Cardiac muscle cell (in vitro differentiated cells and primary cell): ENCODE measurements at regions not wholly inside any gene's neighbourhood (a gene's known extent, or its start where the extent isn't known, plus 50 kb on each side); places are given as distances from the start of the nearest gene placed in this dataset.

ENCODE experiments used
- DNase-seq, 2 donors: peaks; one replicate each; pipeline versions ENCODE4 v3.0.0 to v3.0.0-alpha.2; 2010 to 2017; ENCODE audit warnings: low read depth in 1 of 2, low spot score in 1 of 2
- H3K27ac ChIP-seq: fragments of 200-600 bp; sonication (generic); 2 replicates; pipeline ENCODE4 v1.5.1; 2016
- H3K27me3 ChIP-seq: fragments of 200-600 bp; sonication (generic); 2 replicates; pipeline ENCODE4 v1.6.0; 2016; ENCODE audit warnings: control low read depth
- H3K36me3 ChIP-seq: fragments of 200-600 bp; sonication (generic); 2 replicates; pipeline ENCODE4 v1.5.1; 2016; ENCODE audit warnings: control low read depth
- H3K4me1 ChIP-seq: fragments of 200-600 bp; sonication (generic); 2 replicates; pipeline ENCODE4 v1.8.1; 2017; ENCODE audit warnings: low read depth, mild to moderate bottlenecking, mixed run types
- H3K4me3 ChIP-seq: fragments of 200-600 bp; sonication (generic); 2 replicates; pipeline ENCODE4 v1.5.1; 2016; ENCODE audit warnings: mild to moderate bottlenecking
- H3K9me3 ChIP-seq: fragments of 200-600 bp; sonication (generic); 2 replicates; pipeline ENCODE4 v1.5.1; 2017; ENCODE audit warnings: low read depth, mild to moderate bottlenecking, control low read depth
- CTCF ChIP-seq: IDR thresholded peaks from 2 replicates; pipeline ENCODE4 v1.5.1; 2012; ENCODE audit warnings: low read depth, mild to moderate bottlenecking, low read length

DNA sequence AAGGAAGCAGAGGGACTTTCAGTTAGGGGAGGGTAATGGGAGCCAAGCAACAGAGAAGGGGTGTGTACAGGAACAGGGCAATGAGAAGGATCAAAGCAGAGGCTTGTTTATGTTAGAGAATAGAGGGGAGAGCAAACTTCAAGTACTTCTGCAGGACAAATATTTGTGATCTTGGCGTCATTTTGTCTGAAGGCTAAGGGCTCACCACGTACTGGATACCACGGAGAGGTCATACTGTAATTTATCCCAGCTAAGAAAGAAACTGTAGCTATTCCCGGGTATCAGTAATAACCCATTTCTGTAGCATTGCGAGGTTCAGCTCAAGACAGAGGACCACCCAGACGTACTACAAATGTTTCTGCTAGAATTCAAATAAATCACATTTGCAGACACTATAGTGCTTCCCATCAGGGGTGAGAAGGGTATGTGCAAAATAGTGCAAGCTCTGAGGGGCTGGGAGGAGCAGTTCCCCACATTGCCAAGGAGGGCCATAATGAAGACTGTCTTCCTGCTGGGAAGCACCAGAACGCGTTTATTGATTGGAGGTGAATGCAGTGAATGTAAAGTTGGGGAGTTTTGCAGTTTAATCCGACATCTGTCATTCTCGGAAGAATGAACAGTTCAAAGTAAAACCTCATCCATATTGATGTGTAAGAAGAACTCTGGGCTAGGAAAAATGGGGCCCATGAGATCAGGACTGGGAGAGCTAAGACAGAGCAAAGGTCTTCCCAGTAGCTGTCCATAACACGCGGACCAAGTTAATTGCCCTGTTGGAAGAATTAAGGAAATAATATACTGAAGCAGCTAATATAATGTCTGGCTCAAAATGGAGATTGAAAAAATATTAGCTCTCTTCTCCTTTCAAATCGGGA lies 136.9 kb downstream of the RWDD3 start:
- no peaks in the 10 kb centered on the region for H3K4me1 ChIP-seq
- H3K27ac ChIP-seq = no peak overlapping the region
- no peak overlapping the region for H3K4me3 ChIP-seq
- no peak for TF ChIP-seq CTCF
- H3K9me3 ChIP-seq = no peaks in the 10 kb centered on the region
- no peaks in the 10 kb centered on the region for H3K27me3 ChIP-seq
- DNase-seq = no peak
- no peaks in the 10 kb centered on the region for H3K36me3 ChIP-seq

- DNase-seq = no peak
- Histone ChIP-seq H3K36me3 (no peaks in the 10 kb centered on the region), H3K27me3 (no peaks in the 10 kb centered on the region), H3K9me3 (no peaks in the 10 kb centered on the region), H3K4me1 (no peaks in the 10 kb centered on the region), H3K27ac (no peak overlapping the region), H3K4me3 (no peak overlapping the region)
- no peak for TF ChIP-seq CTCF
These were observed 137.8 kb downstream of the RWDD3 start for GRCh38 chr1:95371666-95372282.

DNA sequence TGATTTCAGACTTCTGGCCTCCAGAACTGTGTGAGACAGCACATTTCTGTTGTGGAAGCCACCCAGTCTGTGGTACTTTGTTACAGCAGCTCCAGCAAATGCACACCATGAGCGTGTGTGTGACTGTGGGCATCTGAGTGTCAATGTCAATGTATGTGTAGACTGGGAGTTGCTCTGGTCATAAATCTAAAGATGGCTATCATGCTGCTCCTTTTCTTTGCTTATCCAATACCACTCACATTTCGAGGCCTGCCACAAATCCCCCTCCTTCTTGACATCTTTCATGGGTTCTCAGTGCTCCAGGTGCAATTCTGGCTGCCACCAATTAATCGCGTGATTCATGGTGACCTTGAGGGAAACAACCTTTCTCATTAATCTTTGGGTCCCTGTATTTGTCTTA lies 141.2 kb downstream of the RWDD3 start:
- no peak for TF ChIP-seq CTCF
- Histone ChIP-seq H3K4me3 (no peak overlapping the region), H3K27ac (no peak overlapping the region), H3K36me3 (no peaks in the 10 kb centered on the region), H3K27me3 (no peaks in the 10 kb centered on the region), H3K9me3 (no peaks in the 10 kb centered on the region), H3K4me1 (no peaks in the 10 kb centered on the region)
- no peak for DNase-seq

DNA sequence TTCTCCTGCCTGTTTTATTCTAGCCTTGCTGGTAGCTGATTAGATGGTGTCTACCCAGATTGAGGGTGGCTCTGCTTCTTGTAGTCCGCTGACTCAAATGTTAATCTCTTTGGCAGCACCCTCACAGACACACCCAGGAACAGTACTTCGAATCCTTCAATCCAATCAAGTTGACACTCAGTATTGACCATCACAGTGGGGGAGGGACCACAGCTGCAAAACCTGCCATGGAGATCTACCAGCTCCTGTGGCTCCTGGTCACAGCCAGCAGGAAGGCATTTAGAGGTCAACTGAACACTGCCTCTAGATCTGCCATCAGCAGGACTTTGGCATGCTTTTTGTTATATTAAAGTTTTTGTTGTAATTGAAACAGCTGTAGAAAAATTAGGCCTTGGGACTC lies 146.9 kb downstream of the RWDD3 start:
- no peak overlapping the region for H3K27ac ChIP-seq
- no peaks in the 10 kb centered on the region for H3K9me3 ChIP-seq
- H3K4me3 ChIP-seq = no peak overlapping the region
- no peaks in the 10 kb centered on the region for H3K27me3 ChIP-seq
- DNase-seq = no peak
- no peaks in the 10 kb centered on the region for H3K36me3 ChIP-seq
- TF ChIP-seq CTCF = no peak
- H3K4me1 ChIP-seq = no peaks in the 10 kb centered on the region

DNA sequence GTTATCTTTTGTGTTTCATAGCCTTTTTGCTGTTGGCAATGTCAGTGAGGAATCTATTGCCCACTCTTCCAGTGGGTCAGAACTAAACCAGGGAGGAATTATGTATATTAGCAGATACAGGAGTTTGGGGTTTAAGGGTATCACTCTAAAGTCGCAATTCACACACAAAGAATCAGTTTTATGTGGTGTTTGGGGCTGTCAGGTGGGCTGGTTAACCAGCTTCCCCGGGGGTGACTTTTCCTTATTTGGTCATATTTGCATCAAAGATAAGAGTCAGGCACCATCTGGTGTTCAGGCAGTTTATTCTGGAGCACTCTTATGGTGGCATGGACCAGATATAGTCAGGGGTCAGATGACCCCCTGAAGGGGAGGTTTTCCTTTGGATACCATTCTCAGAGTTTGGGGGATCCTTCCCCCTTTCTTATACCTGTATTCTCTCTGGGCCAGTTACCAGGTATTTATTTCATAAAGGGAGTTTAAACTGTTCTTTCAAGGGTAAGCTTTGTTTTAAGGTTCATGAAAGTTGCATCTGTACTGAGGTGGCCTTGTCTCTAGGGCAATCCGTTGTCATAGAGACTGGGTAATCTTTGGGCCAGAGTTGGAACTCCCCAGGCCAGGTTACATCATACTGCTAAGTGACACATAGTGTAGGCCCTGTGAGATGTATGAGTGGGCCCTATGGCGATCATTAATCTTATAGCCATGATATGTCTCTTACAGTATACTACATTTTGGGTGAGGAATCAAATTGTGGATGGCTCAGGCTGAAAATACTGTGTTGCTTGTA lies 148.2 kb downstream of the RWDD3 start:
- Histone ChIP-seq H3K4me3 (no peak overlapping the region), H3K36me3 (no peaks in the 10 kb centered on the region), H3K9me3 (no peaks in the 10 kb centered on the region), H3K27ac (no peak overlapping the region), H3K4me1 (no peaks in the 10 kb centered on the region), H3K27me3 (no peaks in the 10 kb centered on the region)
- no peak for DNase-seq
- TF ChIP-seq CTCF = no peak
